HK-2 (cell line): ENCODE measurements at regions not wholly inside any gene's neighbourhood (a gene's known extent, or its start where the extent isn't known, plus 50 kb on each side); places are given as distances from the start of the nearest gene placed in this dataset.

Experiments used
- DNase-seq: peaks from one replicate; pipeline ENCODE4 v3.0.0-alpha.2; 2018; ENCODE audit not compliant: unreplicated experiment

GRCh38 chr21:16179773-16180172 lies 450.0 kb downstream of the USP25 start:
- DNase-seq, result no peak

- DNase-seq, result no peak
Measured at GRCh38 chr21:16180614-16181013, 450.8 kb downstream of the USP25 start.

GRCh38 chr21:16181018-16181417 lies 451.2 kb downstream of the USP25 start:
- no peak for DNase-seq

- DNase-seq, result no peak
Measured at GRCh38 chr21:16185766-16186165, 456.0 kb downstream of the USP25 start.

GRCh38 chr21:16186742-16187141 lies 457.0 kb downstream of the USP25 start:
- no peak for DNase-seq

- DNase-seq, result no peak
Measured at GRCh38 chr21:16187603-16188301, 458.0 kb downstream of the USP25 start.

- DNase-seq, result no peak
Measured at GRCh38 chr21:16192902-16193301, 463.1 kb downstream of the USP25 start.

GRCh38 chr21:16193496-16194094 lies 463.8 kb downstream of the USP25 start:
- DNase-seq, result no peak

- DNase-seq, result peak; percentile 10
Measured at GRCh38 chr21:16194095-16194787, 464.5 kb downstream of the USP25 start.

GRCh38 chr21:16194788-16195537 lies 465.2 kb downstream of the USP25 start:
- DNase-seq, result no peak

GRCh38 chr21:16195538-16195910 lies 465.7 kb downstream of the USP25 start:
- DNase-seq, result no peak

GRCh38 chr21:16196001-16196400 lies 466.2 kb downstream of the USP25 start:
- DNase-seq, result no peak

- no peak for DNase-seq
Measured at GRCh38 chr21:16198546-16198945, 468.8 kb downstream of the USP25 start.

- no peak for DNase-seq
Measured at GRCh38 chr21:16199539-16199938, 469.8 kb downstream of the USP25 start.

GRCh38 chr21:16201718-16202117 lies 471.9 kb downstream of the USP25 start:
- no peak for DNase-seq

- no peak for DNase-seq
Measured at GRCh38 chr21:16205527-16205926, 475.7 kb downstream of the USP25 start.

GRCh38 chr21:16211339-16212303 lies 481.8 kb downstream of the USP25 start:
- DNase-seq, result no peak

- DNase-seq, result no peak
Measured at GRCh38 chr21:16213518-16213917, 483.7 kb downstream of the USP25 start.

- no peak for DNase-seq
Measured at GRCh38 chr21:16215193-16215592, 485.4 kb downstream of the USP25 start.

GRCh38 chr21:16215663-16216183 lies 485.9 kb downstream of the USP25 start:
- DNase-seq, result no peak
